ENCODE measurements at regions not wholly inside any gene's neighbourhood (a gene's known extent, or its start where the extent isn't known, plus 50 kb on each side); places are given as distances from the start of the nearest gene placed in this dataset.
"Not testable (repeated sequence)": the region's sequence is repeated elsewhere in the genome, so short reads cannot be mapped to it uniquely, and the experiment has no call there.

DNA sequence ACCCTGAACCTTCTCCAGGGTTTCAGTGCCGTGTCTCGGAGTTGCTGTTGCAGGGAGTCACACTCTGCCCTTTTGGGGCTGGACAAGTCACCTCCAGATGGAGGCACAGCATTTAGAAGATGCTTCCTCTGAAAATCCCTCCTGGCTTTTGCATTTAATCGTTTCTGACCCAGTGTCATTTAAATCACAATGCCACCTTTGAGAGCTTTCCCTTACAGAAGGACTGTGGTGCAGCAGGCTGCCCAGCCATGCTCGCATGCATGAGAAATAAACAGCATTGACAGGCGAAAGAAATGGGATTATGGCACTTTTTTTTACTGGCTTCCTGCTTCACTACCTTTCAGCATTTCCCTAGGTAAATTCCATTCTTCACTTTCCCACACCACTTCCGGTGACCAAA, 113.4 kb upstream of the DYRK2 start:
- no peak for DNase-seq (ENCODE audit: low read depth)

DNA sequence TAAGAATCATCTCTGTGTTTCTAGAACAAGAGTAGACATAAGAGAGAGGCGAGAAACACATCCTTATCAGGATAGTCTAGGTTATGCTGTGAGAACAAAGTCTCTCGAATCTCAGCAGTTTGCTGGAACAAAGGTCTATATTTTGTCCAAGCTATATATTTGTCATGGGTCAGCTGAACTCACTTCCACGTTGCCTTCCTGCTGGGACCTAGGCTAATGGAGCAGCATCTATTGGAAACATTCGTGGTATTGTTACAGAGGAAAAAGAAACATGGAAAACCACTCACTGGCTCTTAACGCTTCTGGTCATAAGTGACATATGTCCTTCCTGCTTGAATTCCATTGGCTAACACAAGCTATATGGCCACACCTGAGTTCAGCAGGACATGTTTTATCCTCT, 112.6 kb upstream of the DYRK2 start:
- DNase-seq (ENCODE audit: low read depth), result no peak

DNA sequence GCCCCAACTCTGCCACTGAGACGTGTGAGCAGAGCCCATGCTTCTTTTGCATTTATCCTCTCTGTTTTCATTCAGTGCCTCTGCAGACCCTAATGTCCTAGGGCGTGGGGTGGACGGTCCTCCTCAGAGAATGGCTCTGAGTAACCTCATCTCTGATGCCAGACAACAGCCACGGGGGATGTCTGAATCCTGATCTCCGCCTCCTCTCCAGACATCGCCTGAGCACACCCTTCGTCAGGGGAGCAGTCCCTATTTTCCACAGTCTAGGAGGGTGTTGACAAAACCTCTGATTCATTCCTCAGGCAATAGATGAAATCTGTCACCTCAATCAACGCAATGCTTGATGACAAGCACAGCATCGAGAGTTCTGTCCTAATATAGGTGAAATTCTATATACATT, 109.2 kb upstream of the DYRK2 start:
- DNase-seq (ENCODE audit: low read depth), result no peak

DNA sequence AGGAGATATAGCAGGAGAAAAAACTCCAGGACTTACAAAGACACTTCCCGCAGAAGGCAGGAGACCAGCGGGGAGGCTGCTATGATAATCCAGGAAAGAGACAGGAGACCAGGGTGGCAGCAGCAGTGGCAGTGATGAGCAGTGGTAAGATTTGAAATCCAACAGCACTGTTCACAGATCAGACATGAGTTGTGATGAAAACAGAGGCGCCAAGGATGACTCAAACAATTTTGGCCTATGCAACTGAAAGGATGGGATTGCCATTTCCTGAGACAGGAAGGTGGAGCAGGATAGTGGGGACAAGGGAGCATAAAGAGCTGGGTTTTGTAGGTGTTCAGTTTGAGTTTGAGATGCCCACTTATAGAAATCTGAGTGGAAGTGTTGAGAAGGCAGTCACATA, 108.6 kb upstream of the DYRK2 start:
- no peak for DNase-seq (ENCODE audit: low read depth)

DNA sequence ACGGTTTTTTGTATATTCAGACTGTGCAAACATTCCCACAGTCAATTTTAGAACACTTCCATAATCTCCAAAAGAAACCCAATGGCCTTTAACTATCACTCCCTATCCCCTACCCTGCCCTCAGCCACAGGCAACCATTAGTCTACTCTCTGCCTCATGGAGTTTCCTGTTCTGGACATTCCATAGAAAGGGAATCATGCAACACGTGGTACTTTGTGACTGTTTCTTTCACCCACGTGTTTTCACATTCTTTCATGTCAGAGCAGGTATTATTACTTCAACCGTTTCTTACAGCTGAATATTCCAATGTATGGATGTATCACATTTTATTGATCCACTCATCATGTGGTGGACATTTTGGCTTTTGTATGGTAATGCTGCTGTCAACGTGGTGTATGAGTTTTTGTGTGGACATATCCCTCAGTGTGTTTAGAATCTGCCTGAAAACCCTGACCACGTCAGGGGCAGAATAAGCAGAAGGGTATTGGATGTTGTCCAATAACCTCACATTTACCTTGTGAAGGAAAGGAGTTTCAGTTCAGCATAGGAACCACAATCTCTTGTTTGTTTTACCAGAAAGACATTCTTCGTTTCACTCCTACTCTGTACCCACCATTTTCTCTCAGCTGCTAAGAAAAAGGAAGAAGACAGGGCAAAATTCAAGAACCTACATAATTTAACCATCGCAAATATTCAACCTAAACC, 107.5 kb upstream of the DYRK2 start:
- DNase-seq (ENCODE audit: low read depth), result no peak

DNA sequence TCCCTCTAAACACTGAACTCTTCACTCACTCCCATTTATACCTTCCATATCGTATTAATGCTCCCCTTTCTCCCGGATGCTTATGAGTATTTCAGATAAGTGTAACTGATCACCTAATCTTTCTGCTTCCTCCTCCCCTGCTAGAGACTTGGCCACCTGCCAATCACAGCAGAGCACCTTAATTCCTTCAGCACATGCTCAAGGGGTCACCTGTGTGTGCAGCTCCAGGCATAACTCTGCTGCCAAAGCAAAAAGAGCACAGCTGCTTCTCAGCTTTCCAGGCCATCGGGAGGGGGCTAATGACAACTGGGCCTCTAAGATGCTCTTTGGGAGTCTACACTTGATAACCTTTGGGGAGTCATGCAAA, 106.9 kb upstream of the DYRK2 start:
- no peak for DNase-seq (ENCODE audit: low read depth)

DNA sequence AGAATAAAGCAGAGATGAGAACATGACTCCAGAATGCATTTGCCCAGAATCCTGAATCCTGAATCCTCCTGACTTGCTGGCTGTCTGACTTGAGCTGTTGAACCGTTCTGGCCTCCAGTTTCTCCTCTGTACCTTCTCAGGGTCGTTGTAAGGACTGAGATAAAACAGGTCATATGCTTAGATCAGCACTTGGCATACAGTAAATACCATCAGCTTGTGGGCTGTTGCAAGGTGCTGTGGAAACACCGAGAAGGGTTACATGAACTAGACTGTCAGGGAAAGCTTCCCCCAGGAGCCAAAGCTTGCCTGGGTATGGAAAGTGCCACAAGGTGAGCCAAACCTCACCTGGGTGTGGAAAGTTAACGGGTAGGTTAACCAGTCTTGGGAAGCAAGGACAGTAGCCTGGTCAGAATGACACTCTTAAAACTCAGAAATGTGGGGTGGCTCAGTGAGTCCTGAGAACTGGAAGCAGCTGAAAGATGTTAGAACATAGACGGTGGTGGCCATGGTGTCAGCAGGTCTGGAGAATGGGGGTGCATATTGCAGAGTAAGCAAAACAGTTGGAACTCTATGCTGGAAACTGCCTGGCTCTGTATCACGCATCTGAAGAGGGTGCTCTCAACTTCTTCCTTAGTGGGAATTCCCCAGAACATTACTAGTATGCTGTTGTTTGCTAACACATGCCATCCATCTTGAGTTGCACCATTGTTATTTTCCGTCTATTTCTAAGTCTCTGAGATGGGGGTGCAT, 105.3 kb upstream of the DYRK2 start:
- no peak for DNase-seq (ENCODE audit: low read depth)

DNA sequence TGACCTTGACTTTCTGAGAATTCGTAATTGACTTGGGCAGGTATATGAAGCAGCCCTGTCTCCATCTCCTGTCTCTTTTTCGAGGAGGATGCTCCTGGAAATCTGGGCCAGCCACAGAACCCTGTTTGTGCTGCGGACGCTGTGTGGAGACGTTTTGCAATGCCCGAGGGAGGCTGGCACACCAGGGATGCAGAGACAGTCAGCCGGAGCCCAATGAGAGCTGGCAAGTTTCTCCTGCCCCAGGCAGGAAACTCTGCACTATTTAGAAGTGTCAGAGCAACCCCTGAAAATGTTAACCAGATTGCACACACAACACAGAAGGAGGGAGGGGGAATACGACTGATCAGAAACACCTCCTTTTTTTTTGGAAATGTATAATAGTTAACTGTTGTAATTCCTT, 103.2 kb upstream of the DYRK2 start:
- DNase-seq (ENCODE audit: low read depth), result no peak

DNA sequence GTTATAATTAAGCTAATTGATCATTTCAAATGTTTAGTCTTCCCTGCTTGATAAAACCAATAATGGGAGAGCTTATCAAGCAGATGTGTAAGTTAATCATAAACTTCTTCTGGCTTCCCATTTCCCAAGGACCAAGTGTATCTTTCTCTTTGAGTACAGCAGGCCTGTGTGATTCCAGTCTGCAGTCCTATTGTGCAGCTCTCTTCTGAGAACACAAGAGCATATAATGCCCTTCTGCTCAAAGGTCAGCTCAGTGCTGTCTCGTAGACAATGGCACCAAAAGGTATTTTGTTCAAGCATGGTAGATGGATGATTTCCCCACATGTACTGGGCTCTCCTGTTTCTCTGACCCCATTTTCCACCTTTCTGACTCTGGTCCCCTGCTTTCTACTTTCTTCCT, 101.8 kb upstream of the DYRK2 start:
- no peak for DNase-seq (ENCODE audit: low read depth)

DNA sequence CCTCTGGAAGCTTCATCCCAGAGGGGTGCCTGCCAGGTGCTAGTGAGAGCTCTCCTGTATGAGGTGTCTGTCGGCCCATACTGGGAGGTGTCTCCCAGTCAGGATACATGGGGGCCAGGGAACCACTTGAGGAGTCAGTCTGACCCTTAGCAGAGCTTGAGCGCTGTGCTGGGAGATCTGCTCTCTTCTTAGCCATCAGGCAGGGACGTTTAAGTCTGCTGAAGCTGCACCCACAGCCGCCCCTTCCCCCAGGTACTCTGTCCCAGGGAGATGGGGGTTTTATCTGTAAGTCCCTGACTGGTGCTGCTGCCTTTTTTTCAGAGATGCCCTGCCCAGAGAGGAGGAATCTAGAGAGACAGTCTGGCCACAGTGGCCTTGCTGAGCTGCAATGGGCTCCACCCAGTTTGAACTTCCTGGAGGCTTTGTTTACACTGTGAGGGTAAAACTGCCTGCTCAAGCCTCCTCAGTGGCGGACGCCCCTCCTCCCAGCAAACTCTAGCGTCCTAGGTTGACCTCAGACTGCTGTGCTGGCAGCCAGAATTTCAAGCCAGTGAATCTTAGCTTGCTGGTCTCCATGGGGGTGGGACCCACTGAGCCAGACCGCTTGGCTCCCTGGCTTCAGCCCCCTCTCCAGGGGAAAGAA, 93.3 kb upstream of the DYRK2 start:
- DNase-seq (ENCODE audit: low read depth), result not testable (repeated sequence)

DNA sequence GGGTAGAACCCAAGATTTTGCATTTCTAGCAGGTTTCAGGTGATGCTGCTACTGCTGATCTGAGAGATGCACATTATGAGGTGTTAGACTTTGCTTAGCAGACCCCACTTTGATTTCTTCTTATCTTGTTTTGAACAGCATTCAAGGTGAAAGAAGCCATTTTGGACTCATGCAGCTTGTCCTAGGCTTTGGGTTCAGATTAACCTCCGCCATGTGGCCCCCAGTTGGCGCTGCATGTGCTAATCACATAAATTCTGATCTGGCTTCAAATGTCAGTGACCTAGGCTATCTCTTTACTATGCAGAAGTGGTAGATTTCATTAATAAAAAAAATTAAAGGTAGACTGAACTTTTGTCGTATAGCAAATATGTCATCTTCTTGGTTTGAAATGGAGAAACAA, 89.8 kb upstream of the DYRK2 start:
- no peak for DNase-seq (ENCODE audit: low read depth)

DNA sequence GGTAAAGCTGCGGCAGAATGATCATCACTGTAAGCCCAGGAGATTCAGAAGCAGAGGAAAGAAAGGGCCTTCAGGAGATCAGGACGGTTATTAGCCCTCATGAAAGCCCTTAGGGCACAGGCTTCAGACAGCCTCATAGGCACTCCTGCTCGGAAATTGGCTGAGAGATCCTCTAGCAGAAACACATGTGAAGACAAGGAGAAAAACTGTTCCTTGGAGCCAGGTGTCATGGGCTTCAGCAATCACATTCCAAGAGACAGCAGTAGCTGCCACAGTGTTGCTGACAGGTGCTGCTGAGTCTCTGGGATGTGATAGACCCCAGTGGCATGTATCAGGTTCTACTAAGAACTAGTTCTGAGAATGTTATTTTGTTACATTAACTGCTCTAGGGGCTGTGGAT, 88.8 kb upstream of the DYRK2 start:
- no peak for DNase-seq (ENCODE audit: low read depth)

DNA sequence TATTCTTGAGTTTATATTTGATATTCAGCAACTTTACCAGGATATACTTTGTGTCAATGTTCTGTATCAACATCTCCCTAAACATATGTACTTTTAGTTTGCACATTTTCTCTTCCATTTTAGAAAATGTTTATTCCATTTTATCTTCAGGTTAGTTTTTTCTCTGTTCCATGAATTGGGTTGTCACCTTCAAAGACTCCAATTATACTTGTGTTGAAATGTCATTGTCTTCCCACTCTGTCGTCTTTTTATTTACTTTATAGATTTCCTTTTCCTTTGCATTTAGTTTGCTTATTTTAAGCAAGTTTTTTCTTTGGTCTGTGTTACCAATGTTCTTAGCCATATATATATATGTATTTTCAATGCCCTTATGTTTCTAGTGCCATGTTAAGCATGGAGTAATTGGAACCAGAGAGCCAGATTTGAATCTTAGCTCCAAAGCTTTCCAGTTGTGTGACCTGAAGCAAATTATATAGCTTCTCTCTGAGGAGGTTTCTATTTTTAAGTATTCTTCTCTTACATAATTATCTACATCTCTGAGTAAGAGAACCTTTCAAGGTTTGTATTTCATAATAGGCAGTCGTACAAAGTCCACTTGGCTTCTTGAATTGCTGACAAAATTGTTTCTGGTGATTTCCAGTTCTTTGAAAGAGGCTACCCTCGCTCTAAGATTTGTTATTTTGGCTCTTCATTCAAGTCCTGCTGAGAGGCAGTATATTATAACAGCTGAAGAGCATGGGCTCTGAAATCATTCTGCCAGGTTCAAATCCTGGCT, 85.8 kb upstream of the DYRK2 start:
- DNase-seq (ENCODE audit: low read depth), result no peak

DNA sequence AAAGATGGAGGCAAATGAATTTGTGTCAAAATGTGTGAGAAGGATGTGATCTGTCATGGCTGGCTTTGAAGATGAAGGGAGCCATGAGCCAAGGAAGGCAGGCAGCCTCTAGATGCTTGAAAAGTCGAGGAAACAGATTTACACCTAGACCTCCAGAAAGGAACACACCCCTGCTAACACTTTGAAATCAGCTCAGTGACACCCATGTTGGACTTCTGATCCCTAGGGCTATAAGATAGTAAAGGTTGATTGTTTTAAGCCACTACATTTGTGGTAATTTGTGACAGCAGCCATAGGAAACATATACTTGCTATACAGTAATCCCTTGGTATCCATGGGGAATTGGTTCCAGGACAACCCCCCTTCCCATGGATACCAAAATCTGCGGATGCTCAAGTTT, 80.5 kb upstream of the DYRK2 start:
- no peak for DNase-seq (ENCODE audit: low read depth)

DNA sequence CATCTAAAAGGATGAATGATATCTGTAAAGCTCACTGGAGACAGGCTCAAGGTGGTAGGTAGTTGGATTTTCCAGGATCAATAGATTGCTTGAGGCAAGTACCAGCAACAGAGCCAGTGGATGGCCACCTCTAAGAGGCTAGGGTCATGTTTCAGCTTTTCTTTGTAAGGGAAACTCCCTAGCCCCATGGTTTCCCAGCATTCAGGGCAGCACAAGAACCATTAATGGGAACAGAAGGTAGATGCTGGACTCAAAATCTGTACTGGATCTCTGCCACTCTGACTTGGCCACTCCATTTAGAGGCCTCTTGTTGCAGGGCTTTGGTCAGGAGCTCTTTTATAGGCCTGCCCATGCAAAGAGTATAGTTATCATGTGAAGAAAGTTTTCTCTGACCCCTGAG, 76.1 kb upstream of the DYRK2 start:
- no peak for DNase-seq (ENCODE audit: low read depth)

DNA sequence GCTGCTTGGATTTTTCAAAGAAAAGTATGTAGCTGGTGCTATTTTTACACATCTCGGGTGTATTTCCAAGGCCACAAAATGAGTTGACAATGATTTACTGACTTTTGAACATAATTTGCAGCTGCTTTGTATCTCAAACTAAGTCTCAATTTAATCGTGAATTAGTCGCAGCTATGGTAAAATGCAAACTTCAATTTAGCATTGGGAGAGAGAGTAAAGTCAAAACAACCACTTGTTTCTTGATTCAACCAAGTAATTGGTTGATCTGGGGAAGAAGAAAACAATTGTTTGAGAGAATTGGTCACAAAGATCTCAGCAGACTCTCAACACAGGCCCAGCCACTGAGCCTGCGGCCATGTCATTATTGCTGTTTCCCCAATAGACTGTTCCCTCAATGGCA, 75.0 kb upstream of the DYRK2 start:
- DNase-seq (ENCODE audit: low read depth), result no peak

DNA sequence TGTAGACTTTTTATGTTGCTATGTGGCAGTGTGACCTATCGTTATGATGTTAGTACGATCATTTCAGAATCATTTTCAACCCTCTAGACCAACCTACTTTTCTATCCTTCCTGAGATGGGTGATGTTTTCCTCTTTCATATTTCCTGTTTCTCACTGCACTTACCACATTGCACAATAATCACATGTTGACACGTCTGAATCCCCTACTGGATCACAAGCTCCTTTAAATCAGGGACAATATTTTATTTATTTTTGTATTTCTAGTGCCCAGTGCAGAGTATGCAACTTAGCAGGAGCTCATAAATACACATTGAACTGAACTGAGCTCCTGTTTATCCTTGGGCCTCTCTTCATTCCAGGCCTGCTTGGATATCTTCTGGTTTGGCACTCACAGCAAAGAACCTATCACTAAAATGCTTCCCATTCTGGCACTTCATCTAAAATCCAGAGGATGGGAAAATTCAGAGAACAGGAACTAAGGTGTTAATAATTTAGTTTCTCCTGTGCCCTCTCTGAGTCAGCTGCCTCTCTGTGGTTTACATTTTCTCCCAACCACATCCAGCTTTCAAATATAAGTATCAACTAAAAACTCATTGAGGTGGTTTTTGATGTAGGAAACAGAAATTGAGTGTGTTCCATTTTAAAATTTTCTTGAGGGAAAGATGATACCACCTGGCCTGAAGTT, 69.4 kb upstream of the DYRK2 start:
- no peak for DNase-seq (ENCODE audit: low read depth)

DNA sequence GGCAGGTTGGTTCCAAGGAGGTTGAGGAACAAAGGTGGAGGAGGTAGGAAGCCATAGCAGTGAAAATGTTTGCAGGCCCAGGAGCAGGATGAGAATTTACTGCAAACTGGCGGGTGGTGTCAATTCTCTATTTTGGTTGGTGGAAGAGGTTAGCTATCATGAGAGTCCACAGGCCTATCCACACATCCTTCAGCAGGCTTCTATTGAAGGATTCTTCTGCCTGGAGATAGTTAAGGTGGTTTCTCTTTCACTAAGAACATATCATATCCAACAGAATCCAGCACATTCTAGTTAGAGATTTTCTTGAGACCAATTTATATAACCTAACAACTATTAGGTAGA, 68.9 kb upstream of the DYRK2 start:
- no peak for DNase-seq (ENCODE audit: low read depth)

DNA sequence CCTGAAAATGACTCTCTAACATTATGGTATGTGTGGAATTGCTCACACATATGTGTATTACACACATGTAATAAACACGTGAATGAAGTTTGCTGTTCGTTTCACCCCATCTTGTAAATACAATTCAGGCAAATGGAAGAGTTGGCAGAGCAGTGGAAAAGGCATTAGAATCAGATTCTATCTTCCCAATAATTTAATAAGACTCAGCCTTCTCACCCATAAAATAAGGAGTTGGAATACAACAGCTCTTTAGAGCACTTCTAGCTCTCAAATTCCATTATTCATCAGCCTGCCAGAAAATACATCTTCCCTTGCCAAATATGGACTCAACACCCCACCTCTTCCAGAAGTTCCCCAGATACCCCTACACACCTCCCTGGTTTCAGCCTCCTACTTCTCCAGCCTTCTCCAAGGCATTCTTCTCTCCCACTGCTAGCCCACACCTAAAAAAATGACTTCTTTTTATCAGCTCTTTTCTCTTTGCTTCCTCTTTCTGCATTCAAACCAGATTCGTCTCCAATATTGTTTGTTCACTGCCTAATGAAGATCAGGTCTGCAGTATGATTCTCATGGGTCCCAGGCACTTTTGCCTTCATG, 66.2 kb upstream of the DYRK2 start:
- DNase-seq (ENCODE audit: low read depth), result no peak

DNA sequence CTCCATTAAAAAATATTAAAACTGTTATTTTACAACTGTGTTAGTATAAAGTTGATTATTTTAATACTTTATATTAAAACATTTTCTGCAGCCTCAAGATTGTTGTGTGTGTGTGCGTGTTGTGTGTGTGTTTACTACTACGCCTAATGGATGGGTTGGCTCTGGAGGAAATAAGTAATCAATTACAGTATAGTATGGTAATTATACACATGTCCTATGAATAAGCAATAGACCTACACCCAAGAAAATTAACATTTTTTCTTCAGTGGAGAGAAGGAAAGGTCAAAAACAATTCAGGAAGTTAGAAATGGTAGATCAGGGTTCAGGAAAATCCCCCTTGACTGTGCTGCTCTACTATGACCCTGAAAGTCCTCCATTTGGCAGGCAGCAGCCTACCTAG, 65.7 kb upstream of the DYRK2 start:
- no peak for DNase-seq (ENCODE audit: low read depth)

DNA sequence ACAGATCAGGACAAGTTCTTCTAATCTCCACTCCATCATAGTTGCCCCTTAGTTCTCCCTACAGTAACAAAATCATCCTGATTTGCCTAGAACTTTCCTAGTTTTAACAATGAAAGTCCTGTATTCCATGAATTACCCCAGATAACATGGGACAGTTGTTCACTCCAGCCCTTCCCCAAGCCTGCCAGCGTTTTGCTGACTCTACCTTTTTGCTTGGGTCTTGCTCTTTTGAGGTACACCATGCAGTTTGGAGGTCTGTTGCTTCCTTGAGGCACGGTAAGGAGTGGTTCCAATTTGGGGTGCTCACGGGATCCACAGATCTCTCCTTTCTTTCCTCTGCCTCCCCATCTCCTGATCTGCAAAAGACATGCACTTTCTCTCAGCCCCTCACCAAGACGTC, 61.6 kb upstream of the DYRK2 start:
- no peak for DNase-seq (ENCODE audit: low read depth)

DNA sequence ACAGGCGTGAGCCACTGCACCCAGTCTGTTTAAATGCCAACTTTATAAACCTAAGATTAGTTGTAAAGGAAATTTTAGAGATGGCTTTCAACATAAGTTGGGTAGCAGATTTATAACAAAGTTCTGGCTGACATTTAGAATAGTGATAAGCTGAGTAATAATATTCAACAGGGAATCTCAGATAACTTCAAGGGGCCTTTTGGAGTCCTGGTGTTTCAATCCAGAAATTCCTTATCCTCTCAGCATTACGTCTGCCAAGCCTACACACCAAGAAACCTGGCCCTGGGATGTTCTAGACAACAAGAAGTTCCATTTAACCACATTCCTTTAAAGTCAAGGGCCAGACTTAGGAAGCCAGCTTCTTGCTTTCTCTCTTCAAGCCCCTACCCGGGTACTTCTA, 59.5 kb upstream of the DYRK2 start:
- no peak for DNase-seq (ENCODE audit: low read depth)

Measured in stromal cell of bone marrow (primary cell).